ENCODE measurements at regions not wholly inside any gene's neighbourhood (a gene's known extent, or its start where the extent isn't known, plus 50 kb on each side); places are given as distances from the start of the nearest gene placed in this dataset.
A peak's percentile ranks its signal among the peaks of the same experiment; 100 is the strongest.
"Not testable (repeated sequence)": the region's sequence is repeated elsewhere in the genome, so short reads cannot be mapped to it uniquely, and the experiment has no call there.

- 0 out of 2 replicates have a peak, but pooled peaks have one; percentile 34 for TF ChIP-seq ZNF280D (tag by site-specific recombination; IDR thresholded peaks at IDR 0.05)
- TF ChIP-seq ZNF146 (tag by site-specific recombination; IDR thresholded peaks at IDR 0.05) = peak; percentile 74
- H3K4me1 ChIP-seq (ENCODE audit: control insufficient read depth, insufficient read depth, low read length); H3K4me3 ChIP-seq (ENCODE audit: low read depth, low read length); H3K27ac ChIP-seq (ENCODE audit: extremely low read depth, low read depth, low read length); H3K36me3 ChIP-seq (ENCODE audit: control insufficient read depth in 2 of 2, insufficient read depth in 1 of 2, low read length in 2 of 2); POLR2A ChIA-PET; CTCF ChIA-PET; H3K9me3 ChIP-seq (ENCODE audit: control insufficient read depth, insufficient read depth, low read depth, low read length): not testable (repeated sequence)
Measured at GRCh38 chr11:110843053-110843452, 130.8 kb upstream of the ARHGAP20 start.

- H3K36me3 ChIP-seq (ENCODE audit: control insufficient read depth in 2 of 2, insufficient read depth in 1 of 2, low read length in 2 of 2) = no peaks in the 10 kb centered on the region
- H3K4me3 ChIP-seq (ENCODE audit: low read depth, low read length) = no peak overlapping the region
- H3K9me3 ChIP-seq (ENCODE audit: control insufficient read depth, insufficient read depth, low read depth, low read length) = no peaks in the 10 kb centered on the region
- H3K4me1 ChIP-seq (ENCODE audit: control insufficient read depth, insufficient read depth, low read length) = no peaks in the 10 kb centered on the region
- CTCF ChIA-PET = no interaction called here
- H3K27ac ChIP-seq (ENCODE audit: extremely low read depth, low read depth, low read length) = no peak overlapping the region
- POLR2A ChIA-PET = no interaction called here
- no peak for TF ChIP-seq WT1 (tag by site-specific recombination; IDR thresholded peaks at IDR 0.05)
- no peak for TF ChIP-seq ZNF518A (tag by site-specific recombination; conservative IDR thresholded peaks at IDR 0.05; ENCODE audit: low read depth)
- TF ChIP-seq ZNF544 (tag by site-specific recombination; IDR thresholded peaks at IDR 0.05) = no peak
- no peak for TF ChIP-seq MZF1 (tag by site-specific recombination; IDR thresholded peaks at IDR 0.05; ENCODE audit: borderline replicate concordance)
- TF ChIP-seq ZBTB10 (tag by site-specific recombination; IDR thresholded peaks at IDR 0.05) = no peak
- TF ChIP-seq ZNF121 (tag by site-specific recombination; IDR thresholded peaks at IDR 0.05) = no peak
- TF ChIP-seq ZNF548 (tag by site-specific recombination; IDR thresholded peaks at IDR 0.05) = no peak
- no peak for TF ChIP-seq ZNF114 (tag by site-specific recombination; IDR thresholded peaks at IDR 0.05)
- no peak for TF ChIP-seq SP3 (tag by site-specific recombination; IDR thresholded peaks at IDR 0.05)
- no peak for TF ChIP-seq TSHZ1 (tag by site-specific recombination; IDR thresholded peaks at IDR 0.05; ENCODE audit: borderline replicate concordance)
- no peak for TF ChIP-seq ZNF510 (tag by site-specific recombination; IDR thresholded peaks at IDR 0.05; ENCODE audit: insufficient replicate concordance)
- no peak for TF ChIP-seq ZNF354C (tag by site-specific recombination; IDR thresholded peaks at IDR 0.05; ENCODE audit: borderline replicate concordance, low read depth)
- TF ChIP-seq ZNF302 (tag by site-specific recombination; IDR thresholded peaks at IDR 0.05; ENCODE audit: low read depth) = no peak
- no peak for TF ChIP-seq ZNF274 (IDR thresholded peaks at IDR 0.05; ENCODE audit: low read length)
- TF ChIP-seq ZNF274 (tag by site-specific recombination; IDR thresholded peaks at IDR 0.05; ENCODE audit: borderline replicate concordance) = no peak
- TF ChIP-seq ZSCAN16 (tag by site-specific recombination; IDR thresholded peaks at IDR 0.05) = no peak
- no peak for TF ChIP-seq ZNF10 (tag by site-specific recombination; IDR thresholded peaks at IDR 0.05)
- no peak for TF ChIP-seq ZNF521 (tag by site-specific recombination; IDR thresholded peaks at IDR 0.05)
- TF ChIP-seq SCRT2 (tag by site-specific recombination; IDR thresholded peaks at IDR 0.05) = no peak
- TF ChIP-seq ZNF664 (tag by site-specific recombination; IDR thresholded peaks at IDR 0.05) = no peak
Measured at GRCh38 chr11:110838808-110839207, 126.6 kb upstream of the ARHGAP20 start.
